NCI-H2107 treated with DMSO at 0.1 percent for 48 hours (cell line): ENCODE measurements at regions not wholly inside any gene's neighbourhood (a gene's known extent, or its start where the extent isn't known, plus 50 kb on each side); places are given as distances from the start of the nearest gene placed in this dataset.
A peak's percentile ranks its signal among the peaks of the same experiment; 100 is the strongest.

Experiments used
- DNase-seq: peaks from one replicate; lab custom pipeline; 2025; ENCODE audit not compliant: unreplicated experiment; lab: John Stamatoyannopoulos, UW

DNA sequence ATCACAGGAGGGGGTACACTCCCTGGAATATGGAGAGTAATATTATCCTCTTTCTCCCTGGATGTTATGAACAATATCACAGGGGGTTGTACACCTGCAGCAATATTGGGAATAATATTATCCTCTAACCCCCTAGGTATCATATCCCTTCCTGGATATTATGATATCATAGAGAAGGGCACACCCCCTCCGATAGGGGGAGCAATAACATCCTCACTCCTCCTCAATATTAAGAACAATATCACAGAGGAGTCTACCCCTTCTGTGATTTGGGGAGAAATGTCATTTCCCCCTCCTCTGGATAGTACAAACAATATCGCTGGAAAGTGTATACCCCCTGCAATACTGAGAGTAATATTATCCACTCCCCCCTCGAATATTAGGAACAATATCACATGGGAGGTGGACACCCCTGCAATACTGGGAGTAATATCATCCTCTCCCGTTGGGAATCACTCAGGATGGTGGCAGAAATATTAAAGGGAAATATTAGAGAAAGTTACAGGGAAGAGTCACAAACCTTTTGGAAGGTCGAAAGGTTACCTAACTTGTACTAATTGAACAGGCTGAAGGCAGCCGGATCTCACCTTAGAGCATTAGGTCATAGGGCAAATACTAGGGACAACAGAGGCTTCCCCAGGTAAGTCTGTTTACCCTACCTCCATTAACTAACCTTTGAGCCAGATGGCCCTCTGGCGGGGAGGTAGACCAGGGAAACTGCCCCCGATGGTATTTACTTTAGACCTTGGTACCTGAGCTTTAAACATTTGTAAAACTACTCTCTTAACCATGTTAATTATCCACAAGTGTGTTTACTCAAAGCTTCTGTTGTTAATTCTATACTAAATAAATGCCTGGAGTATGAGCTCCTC is 57.5 kb upstream of the FREM1 start:
- no peak for DNase-seq

DNA sequence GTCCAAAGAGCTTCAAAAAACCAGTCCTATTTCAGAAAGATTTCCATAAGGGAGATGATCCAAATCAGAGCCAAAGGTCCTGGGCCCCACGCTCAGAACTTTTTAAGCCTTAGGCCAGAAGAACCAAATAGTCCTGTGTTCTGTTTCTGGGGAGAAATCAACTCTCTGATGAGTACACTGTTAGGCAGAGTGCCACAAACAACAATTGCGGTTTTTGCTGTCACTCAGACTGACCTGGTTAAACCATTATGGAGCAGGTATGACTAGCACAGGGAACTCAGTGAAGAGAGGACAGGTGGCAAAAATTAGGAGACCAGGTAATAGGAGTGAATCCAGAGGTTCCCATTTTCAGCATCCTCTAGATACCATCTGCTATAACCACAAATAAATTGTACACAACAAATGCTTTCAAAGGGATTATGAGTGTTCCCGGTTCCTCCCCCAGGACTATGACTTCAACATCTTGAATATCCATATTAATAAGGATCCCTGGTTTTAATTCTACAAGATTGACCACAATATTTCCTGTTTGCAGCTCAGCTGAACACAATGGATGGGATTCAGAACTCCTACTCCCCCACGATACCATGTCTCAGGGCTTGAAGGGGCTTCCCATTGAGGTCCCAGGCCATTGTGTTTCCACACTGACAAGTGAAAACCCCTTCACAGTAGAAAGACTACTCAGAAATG is 52.1 kb upstream of the FREM1 start:
- DNase-seq, result peak; percentile 84

DNA sequence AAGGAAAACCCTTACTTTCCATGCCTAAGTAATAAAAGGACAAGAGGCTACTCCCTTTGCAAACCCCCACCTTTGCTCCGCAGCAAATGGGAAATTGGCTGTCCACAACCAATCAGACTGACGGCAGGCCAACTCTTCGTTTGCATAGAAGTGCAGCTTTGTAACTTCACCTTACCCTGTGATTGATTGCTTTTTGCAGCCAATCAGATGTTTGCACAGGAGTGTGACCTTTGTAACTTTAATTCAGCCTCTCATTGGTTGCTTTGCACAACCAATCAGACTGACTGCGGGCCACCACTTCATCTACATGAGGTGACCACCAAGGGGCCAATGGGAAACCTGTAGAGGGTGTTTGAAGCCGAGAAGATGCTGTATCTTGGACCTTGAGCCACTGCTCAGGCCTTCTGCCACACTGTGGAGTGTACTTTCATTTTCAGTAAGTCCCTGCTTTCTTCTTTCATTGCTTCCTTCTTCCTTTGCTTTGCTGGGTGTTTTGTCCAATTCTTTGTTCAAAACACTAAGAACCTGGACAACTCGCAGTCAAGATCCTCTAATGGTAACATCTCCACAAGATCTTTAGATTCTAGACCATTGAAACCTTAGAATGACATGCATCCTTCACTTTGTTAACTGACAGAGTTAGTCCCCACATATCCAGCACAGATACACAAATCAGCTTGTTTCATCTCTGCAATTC is 51.3 kb upstream of the FREM1 start:
- no peak for DNase-seq

DNA sequence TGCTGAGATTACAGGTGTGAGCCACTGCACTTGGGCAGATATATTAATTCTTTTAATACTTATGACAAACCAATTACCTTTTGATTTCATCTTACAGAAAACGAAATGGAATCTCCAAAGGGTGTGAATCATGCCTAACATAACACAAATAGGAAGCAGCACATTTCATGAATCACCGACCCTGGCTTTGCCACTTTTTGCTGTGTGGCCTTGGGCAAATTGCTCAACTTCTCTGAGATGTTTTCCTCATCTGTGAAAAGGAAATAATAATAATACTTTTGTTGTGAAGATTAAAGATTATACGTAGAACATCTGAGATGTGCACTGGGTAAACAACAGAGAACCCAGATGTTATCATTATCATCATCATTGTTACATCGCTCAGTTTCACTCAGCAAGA is 50.7 kb upstream of the FREM1 start:
- no peak for DNase-seq
